Adrenal gland (tissue), 9 donors: ENCODE measurements at regions not wholly inside any gene's neighbourhood (a gene's known extent, or its start where the extent isn't known, plus 50 kb on each side); places are given as distances from the start of the nearest gene placed in this dataset.

ENCODE experiments used
- DNase-seq, 7 donors: peaks; one replicate each; pipeline ENCODE4 v3.0.0-alpha.2; 2019 to 2020
- H3K27ac ChIP-seq, 5 donors: fragments of 200-600 bp; sonication (generic) in 4 of 5; 1 replicate in 3 of 5; 2 replicates in 2 of 5; pipeline versions ENCODE4 v1.5.1 to v1.8.0; 2016 to 2020; ENCODE audit warnings: mild to moderate bottlenecking in 1 of 5
- H3K27me3 ChIP-seq: fragments of 200-600 bp; 2 replicates; pipeline ENCODE4 v1.8.0; 2021
- H3K36me3 ChIP-seq, 2 donors: fragments of 200-600 bp; replicated peaks in 1 of 2; 1 replicate in 1 of 2; 2 replicates in 1 of 2; pipeline versions ENCODE4 v1.5.1 to v1.8.0; 2018 to 2022
- H3K4me1 ChIP-seq, 2 donors: fragments of 200-600 bp; replicated peaks in 1 of 2; 1 replicate in 1 of 2; 2 replicates in 1 of 2; pipeline versions ENCODE4 v1.5.1 to v1.8.0; 2018 to 2021
- H3K4me3 ChIP-seq, 4 donors: fragments of 200-600 bp; sonication (generic) in 3 of 4; one replicate each; pipeline ENCODE4 v1.5.1; 2016 to 2018
- H3K9me3 ChIP-seq, 3 donors: fragments of 200-600 bp; sonication (generic) in 1 of 3; replicated peaks in 1 of 3; 1 replicate in 2 of 3; 2 replicates in 1 of 3; pipeline versions ENCODE4 v1.5.1 to v1.8.0; 2016 to 2021
- POLR2A ChIP-seq, 2 donors: fragments of 450-650 bp; IDR thresholded peaks; one replicate each; pipeline ENCODE4 v1.6.1; 2017; ENCODE audit warnings: antibody characterized with exemption in 2 of 2, mild to moderate bottlenecking in 2 of 2, moderate library complexity in 1 of 2
- WGBS, 4 donors: extraction: QIAGEN DNeasy Blood & Tissue Kit in 2 of 4; methylation state at CpG; one replicate each; pipeline versions ENCODE4 v1.1.5 to v1.1.7; 2013 to 2017; 5-methylcytosine and 5-hydroxymethylcytosine counted together
- intact Hi-C, 2 donors: fragments of 100-400 bp; cut with DNase I; formaldehyde crosslinking; loops; one replicate each; pipeline versions ENCODE4 v1.14.1 to v1.15.0; 2022 to 2023
- TF ChIP-seq, protein P1 (sequence below), 6 experiments: fragments of 450-650 bp in 4 of 6; fragments of 200-600 bp in 2 of 6; sonication (generic) in 1 of 6; IDR thresholded peaks; 1 replicate in 5 of 6; 2 replicates in 1 of 6; pipeline versions ENCODE4 v1.5.1 to v1.8.0; 2016 to 2021; ENCODE audit warnings: antibody characterized with exemption in 6 of 6, mild to moderate bottlenecking in 2 of 6, moderate library complexity in 1 of 6
- donor health status: healthy with polysubstance abuse.
- donor health status: Bipolar disorder and iron deficiency.
- donor health status: DM: yes; HTN: yes; CAD: no.
- donor health status: DM: no; HTN: no; CAD: no.
- donor health status: DM: no; HTN: no; CAD: no.

DNA sequence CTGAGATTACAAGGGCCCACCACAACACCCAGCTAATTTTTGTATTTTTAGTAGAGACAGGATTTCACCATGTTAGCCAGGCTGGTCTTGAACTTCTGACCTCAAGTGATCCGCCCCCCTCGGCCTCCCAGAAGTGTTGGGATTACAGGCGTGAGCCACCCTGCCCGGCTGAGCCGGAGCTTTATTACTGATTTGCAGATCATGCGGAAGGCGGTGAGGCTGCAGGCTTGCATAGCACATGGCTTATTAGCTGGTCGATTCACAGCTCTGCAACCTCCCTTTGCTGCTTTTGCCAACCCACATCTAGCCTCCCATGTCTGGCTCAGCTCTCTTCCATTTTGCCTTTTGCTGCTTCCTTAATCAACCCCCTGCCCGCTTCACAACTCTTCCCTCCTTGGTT lies 210.3 kb downstream of the VAPA start:
- intact Hi-C loops = no loop called here
- no peaks in the 10 kb centered on the region for H3K36me3 ChIP-seq
- WGBS, 4 donors = 95 to 100% (median 97%) methylated on average over 4 to 9 of the region's 9 CpGs
- H3K9me3 ChIP-seq = no peaks in the 10 kb centered on the region
- H3K4me1 ChIP-seq = peaks cover 0 to 6% of the 10 kb centered on the region in 2 donors
- no peak for TF ChIP-seq POLR2A (IDR thresholded peaks at IDR 0.05)
- TF ChIP-seq, protein P1, sequence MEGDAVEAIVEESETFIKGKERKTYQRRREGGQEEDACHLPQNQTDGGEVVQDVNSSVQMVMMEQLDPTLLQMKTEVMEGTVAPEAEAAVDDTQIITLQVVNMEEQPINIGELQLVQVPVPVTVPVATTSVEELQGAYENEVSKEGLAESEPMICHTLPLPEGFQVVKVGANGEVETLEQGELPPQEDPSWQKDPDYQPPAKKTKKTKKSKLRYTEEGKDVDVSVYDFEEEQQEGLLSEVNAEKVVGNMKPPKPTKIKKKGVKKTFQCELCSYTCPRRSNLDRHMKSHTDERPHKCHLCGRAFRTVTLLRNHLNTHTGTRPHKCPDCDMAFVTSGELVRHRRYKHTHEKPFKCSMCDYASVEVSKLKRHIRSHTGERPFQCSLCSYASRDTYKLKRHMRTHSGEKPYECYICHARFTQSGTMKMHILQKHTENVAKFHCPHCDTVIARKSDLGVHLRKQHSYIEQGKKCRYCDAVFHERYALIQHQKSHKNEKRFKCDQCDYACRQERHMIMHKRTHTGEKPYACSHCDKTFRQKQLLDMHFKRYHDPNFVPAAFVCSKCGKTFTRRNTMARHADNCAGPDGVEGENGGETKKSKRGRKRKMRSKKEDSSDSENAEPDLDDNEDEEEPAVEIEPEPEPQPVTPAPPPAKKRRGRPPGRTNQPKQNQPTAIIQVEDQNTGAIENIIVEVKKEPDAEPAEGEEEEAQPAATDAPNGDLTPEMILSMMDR (IDR thresholded peaks at IDR 0.05) = no peak
- H3K27ac ChIP-seq = no peak overlapping the region
- no peaks in the 10 kb centered on the region for H3K27me3 ChIP-seq
- no peak overlapping the region for H3K4me3 ChIP-seq
- DNase-seq = no peak

GRCh38 chr18:10124557-10124956 lies 210.7 kb downstream of the VAPA start:
- no peak for DNase-seq
- H3K27ac ChIP-seq = no peak overlapping the region
- 80 to 94% (median 84%) methylated on average over 4 of the region's 4 CpGs for WGBS, 4 donors
- intact Hi-C loops = no loop called here
- H3K27me3 ChIP-seq = no peaks in the 10 kb centered on the region
- TF ChIP-seq POLR2A (IDR thresholded peaks at IDR 0.05) = no peak
- TF ChIP-seq, protein P1 (IDR thresholded peaks at IDR 0.05) = no peak
- peaks cover 0 to 6% of the 10 kb centered on the region in 2 donors for H3K4me1 ChIP-seq
- no peaks in the 10 kb centered on the region for H3K9me3 ChIP-seq
- no peaks in the 10 kb centered on the region for H3K36me3 ChIP-seq
- H3K4me3 ChIP-seq = no peak overlapping the region

DNA sequence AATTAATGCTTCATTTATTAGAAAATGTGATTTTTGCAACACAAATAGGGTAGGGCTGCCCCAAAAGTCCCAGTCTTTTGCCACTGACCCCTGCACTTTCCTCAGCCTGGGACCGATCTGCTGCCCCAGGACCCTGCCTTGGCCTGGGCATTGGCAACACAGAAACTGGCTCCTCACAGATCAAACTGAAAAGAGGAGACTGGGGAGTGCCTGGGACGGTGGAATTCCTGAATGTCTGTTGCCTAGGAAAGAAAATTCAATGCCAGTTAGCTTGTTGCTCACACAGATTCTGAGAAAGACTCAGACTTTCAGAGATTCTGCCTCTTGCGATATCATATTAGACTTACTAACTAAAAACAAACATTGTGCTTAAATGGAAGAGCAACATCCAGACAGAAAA lies 211.2 kb downstream of the VAPA start:
- no peak for DNase-seq
- WGBS, 4 donors = 89 to 97% (median 90%) methylated on average over 3 of the region's 3 CpGs
- intact Hi-C loops = no loop called here
- Histone ChIP-seq H3K27me3 (no peaks in the 10 kb centered on the region), H3K27ac (no peak overlapping the region), H3K36me3 (no peaks in the 10 kb centered on the region), H3K9me3 (no peaks in the 10 kb centered on the region), H3K4me1 (peaks cover 0 to 6% of the 10 kb centered on the region in 2 donors), H3K4me3 (no peak overlapping the region)
- TF ChIP-seq, protein P1 (IDR thresholded peaks at IDR 0.05) = no peak
- no peak for TF ChIP-seq POLR2A (IDR thresholded peaks at IDR 0.05)

GRCh38 chr18:10127729-10128128 lies 213.9 kb downstream of the VAPA start:
- intact Hi-C loops = no loop called here

More at GRCh38 chr18:10127729-10128128, 213.9 kb downstream of the VAPA start:
- no peak for TF ChIP-seq POLR2A (IDR thresholded peaks at IDR 0.05)
- TF ChIP-seq, protein P1 (IDR thresholded peaks at IDR 0.05) = no peak
- no peak overlapping the region for H3K4me3 ChIP-seq
- 54 to 78% (median 73%) methylated on average over 4 to 5 of the region's 5 CpGs for WGBS, 4 donors
- no peaks in the 10 kb centered on the region for H3K9me3 ChIP-seq
- H3K27ac ChIP-seq = no peak overlapping the region
- H3K27me3 ChIP-seq = no peaks in the 10 kb centered on the region
- DNase-seq = no peak
- no peaks in the 10 kb centered on the region for H3K36me3 ChIP-seq
- H3K4me1 ChIP-seq = peaks cover 0 to 15% of the 10 kb centered on the region in 2 donors
